HG03520 (cell line): ENCODE measurements at regions not wholly inside any gene's neighbourhood (a gene's known extent, or its start where the extent isn't known, plus 50 kb on each side); places are given as distances from the start of the nearest gene placed in this dataset.

Source experiments
- ATAC-seq: cut with Tn5 transposase; IDR thresholded peaks from one replicate; pipeline ENCODE4 v1.9.1; 2021; ENCODE audit warnings: mild to moderate bottlenecking, moderate library complexity; ENCODE audit not compliant: unreplicated experiment

DNA sequence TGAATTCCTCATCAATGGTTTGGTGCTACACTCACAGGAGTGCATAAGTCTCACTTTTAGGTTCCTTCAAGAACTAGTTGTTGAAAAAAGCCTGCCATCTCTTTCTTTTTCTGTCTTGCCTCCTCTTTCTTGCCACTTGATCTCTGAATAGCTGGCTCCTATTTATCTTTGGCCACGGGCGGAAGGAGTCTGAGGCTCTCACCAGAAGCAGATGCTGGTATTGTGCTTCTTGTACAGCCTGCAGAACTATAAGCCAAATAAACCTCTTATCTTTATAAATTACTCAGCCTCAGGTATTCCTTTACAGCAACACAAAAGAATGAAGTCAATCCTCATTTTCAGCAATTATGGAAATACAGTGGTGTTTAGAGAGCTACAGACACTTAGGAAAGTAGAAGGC, 247.1 kb upstream of the PRR16 start:
- ATAC-seq, result no peak

DNA sequence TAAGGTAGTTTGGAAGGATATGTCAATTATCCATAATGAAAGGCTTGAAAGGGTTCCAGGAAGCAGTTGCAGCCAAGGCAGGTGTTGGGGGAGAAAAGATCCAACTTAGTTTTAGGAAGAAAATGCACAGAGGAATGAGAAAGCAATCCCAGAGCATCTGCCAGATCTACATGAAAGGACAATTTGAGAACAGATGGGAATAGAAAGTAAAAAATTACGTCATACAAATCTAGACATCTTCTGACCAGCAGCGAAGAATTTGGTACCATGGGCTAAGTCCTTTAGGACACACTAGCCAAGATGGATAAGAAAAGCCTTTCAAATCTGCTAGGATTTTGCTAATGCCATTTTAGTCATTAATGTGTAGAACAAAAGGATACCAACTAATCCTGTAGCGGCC, 244.1 kb upstream of the PRR16 start:
- no peak for ATAC-seq

- no peak for ATAC-seq
Measured at GRCh38 chr5:120225524-120225923, 238.6 kb upstream of the PRR16 start.

DNA sequence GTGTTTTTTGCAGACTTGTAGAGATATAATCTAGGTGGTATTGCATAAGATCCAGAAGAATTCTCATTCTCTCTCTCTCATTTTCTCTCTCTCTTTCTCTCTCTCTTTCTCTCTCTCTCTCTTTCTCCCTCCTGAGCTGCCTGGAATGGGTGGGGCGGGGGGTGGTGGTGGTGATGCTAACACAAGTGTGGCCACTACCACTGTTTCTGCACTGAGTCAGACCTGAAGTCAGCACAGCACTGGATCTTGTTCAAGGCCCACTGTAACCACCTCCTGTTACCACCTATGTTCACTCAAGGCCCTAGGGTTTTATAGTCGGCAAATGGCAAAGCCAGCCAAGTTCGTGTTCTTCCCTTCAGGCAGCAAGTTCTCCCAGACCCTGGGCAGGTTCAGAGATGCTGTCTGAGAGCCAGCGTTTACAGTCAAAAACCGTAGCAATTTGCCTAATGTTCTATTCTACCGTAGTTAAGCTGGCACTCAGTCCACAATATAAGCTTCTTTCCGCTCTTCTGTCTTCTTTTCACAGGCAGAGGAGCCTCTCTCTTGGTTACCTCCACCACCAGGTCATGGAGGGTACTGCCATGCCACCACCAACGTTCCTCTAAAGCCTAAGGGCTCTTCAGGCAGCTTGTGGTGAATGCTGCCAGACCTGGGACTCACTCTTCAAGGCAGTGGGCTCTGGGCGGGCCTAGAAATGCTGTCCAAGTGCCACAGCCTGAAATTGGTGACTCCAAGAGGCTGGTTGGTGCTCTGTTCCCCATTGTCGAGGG, 235.7 kb upstream of the PRR16 start:
- no peak for ATAC-seq

- no peak for ATAC-seq
Measured at GRCh38 chr5:120229036-120229435, 235.1 kb upstream of the PRR16 start.

DNA sequence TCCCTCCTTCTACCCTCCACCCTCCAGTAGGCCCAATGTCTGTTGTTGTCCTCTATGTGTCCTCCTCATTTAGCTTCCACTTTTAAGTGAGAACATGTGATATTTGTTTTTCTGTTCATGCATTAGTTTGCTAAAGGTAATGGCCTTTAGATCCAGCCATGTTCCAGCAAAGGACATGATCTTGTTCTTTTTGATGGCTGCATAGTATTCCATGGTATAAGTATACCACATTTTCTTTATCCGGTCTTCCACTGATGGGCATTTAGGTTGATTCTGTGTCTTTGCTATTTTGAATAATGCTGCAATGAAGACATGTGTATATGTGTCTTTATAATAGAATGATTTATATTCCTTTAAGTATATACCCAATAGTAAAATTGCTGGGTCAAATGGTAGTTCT, 232.5 kb upstream of the PRR16 start:
- no peak for ATAC-seq

GRCh38 chr5:120236360-120236759, 227.7 kb upstream of the PRR16 start:
- peak; percentile 59 for ATAC-seq

DNA sequence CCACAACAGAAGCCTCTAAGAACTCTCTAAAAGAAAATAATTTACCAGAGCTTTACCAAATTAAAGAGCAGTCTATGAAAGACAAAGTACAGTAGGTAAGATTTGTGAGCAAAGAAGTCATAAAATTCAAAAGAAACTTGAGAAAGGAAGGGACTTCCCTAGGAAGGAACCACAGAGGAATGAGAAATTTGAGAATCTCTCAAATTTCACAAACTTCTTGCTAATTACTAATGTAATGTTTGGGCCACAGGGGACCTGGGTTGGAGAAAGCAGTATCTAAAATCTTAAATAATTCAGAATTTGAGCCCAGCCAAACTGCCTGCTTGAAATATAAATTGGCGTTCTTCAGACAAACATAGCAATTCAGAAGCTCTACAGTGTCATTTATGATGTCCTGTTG, 225.0 kb upstream of the PRR16 start:
- ATAC-seq, result no peak

DNA sequence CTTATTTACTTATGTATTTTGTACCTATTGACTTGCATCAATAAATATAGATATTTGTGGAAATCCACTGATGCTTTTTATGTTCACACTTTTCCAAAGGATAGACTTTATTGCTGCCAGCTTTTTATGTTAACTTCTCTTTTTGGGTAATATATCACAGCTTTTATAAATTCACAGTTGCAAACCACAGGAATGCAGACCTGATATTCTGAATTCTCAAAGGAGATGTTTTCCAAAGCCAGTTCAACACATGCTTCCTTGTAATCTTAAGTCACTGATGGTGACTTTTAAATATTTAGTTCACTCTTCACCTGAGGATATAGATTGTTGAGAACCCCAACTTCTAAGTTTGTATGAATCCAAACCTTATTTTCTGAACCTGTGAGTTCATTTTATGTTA, 223.4 kb upstream of the PRR16 start:
- no peak for ATAC-seq

- ATAC-seq, result no peak
Measured at GRCh38 chr5:120241400-120241799, 222.7 kb upstream of the PRR16 start.

- ATAC-seq, result no peak
Measured at GRCh38 chr5:120251898-120252297, 212.2 kb upstream of the PRR16 start.

DNA sequence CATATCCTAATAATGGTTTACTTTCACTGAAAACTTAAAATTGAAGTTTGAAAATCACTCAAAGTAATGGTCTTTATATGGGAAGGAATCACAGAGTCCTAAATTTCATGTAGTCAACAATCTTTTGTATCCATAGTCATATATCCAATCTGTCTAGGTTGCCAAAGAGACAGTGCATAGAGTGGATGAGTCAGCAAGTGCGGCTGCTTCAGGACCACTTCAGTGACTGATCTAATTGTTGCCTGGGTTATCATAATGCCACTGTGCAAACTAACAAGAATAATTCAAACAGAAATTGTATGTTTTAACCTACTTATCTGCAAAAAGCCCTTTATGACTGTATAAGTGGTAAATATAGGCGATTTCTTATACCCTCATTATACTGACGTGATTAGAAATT, 211.3 kb upstream of the PRR16 start:
- no peak for ATAC-seq

DNA sequence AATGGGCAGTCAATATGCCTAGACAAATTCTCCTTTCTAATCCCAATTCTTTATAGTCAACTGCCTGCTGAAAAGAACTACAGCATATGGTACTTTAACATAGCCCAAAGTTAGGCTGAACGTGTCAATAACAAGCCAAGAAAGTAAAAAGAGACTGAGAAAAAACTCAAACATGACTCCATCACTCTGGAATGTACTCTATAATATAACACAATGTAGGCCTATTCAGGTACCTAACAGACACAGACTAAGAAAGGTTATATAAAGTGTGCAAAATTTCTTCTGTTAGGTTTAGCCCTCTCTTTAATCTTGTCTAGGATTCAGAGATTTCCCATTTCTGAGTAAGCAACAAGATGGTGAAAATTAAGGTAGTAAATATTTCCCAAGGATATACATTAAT, 209.7 kb upstream of the PRR16 start:
- no peak for ATAC-seq

DNA sequence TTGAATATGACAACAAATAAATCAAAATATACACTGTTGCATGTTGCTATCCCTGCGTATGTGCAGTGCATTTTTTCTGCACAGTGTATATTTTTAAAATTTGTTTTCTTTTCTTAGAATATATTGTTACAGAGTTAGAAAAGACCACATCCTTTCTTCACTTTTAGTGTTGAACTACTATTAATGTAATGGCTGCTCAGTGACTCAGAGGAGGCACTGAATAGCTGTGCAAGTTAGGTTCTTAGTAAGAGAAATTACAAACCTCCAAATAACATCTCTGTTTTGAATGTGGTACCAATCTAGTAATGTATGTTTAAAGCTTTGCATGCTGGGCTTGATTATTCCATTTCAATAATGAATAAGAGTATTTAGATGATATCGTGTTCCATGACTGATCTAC, 208.9 kb upstream of the PRR16 start:
- ATAC-seq, result no peak

DNA sequence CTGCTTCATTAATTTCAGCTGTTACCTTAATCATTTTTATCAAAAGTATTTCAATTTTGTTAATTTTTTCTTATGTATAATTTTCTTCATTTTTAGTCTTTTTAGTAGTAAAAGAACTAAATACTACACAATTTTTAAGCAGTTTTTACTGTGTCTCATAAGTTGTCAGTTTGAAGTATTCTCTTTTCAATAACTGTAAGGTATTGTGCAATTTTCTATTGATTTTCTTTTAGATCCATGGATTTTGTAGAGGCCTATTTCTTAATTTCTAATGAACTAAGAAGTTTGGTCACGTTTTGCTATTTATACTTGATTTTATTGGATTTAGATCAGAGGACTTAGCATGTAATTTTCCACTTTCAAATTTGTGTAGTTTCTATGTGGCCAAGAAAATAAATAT, 207.7 kb upstream of the PRR16 start:
- no peak for ATAC-seq

GRCh38 chr5:120257358-120257971, 206.6 kb upstream of the PRR16 start:
- no peak for ATAC-seq

GRCh38 chr5:120258123-120258522, 206.0 kb upstream of the PRR16 start:
- ATAC-seq, result no peak

GRCh38 chr5:120260651-120261050, 203.4 kb upstream of the PRR16 start:
- no peak for ATAC-seq

DNA sequence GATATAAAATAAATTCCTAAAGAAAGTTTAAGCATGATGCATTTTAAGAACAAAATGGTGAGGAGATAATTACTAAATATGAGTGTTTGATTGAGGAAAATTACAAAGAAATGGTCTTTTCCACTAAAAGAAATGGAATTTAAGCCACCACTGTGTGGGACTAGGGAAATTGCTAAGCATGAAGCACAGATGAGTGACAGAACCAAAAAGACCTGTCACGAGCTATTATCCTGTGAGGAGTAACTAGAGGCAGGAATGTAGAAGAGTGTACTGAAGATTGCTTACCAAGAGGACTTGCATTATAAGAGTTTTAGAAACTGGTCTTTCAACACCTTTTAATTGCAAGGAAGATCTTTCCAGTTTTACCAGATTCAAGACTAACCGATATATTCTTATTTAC, 193.6 kb upstream of the PRR16 start:
- no peak for ATAC-seq

DNA sequence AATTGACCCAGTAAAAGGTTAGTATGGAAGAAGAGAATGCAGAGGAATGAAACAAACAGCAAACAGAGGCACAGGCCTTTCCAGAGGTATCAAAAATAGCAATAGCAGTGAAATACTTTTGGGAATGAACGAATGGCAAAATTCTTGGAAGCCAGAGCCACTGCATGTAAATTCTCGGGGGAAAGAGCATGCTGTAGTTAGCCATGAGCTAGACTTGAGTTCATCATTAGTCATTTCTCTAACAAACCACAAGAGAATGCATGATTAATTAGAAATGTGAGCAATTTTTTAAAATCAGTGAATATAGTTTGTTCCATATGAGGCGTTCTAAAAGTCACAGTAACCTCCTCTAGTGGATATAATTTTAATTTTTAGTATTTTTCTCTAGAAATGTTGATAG, 170.3 kb upstream of the PRR16 start:
- ATAC-seq, result no peak

- no peak for ATAC-seq
Measured at GRCh38 chr5:120297616-120298015, 166.5 kb upstream of the PRR16 start.

DNA sequence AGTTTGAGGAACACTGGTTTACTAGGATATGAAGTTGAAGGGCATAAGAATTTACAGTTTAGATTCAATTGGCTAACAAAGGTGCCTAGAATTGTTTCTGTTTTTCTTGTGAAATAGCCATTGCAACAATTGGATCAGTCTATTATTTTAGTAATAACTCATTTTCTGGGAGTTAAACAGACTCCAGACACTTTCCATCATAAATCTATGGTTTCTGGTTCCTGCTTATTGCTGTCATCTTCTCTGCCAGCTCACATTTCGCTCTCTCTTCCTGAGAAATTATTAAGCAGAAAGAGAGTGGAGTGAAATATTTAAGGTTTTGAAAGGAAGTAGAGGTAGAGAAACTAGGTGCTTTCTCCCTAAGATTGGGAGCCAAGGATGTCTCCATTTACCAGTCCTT, 165.1 kb upstream of the PRR16 start:
- no peak for ATAC-seq

DNA sequence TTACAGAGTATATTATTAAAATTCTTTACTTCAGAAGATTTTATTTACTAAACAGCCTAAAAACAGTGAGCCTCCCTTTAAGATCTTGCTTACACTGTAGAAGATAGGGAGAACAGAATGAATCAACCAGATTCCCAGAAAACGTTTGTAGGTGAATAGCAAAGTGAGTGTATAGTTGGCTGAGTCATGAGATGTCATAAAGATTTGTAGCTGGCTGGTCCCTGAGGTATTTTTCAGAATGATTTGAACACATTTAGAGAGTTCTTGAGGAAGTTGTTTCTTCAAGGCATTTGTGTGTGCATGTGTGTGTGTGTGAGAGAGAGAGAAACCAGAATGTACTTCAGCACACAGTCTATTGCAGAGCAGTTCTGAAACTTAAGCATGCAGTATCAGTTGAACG, 159.4 kb upstream of the PRR16 start:
- ATAC-seq, result no peak
